ENCODE measurements at regions not wholly inside any gene's neighbourhood (a gene's known extent, or its start where the extent isn't known, plus 50 kb on each side); places are given as distances from the start of the nearest gene placed in this dataset.
"Not testable (repeated sequence)": the region's sequence is repeated elsewhere in the genome, so short reads cannot be mapped to it uniquely, and the experiment has no call there.

DNA sequence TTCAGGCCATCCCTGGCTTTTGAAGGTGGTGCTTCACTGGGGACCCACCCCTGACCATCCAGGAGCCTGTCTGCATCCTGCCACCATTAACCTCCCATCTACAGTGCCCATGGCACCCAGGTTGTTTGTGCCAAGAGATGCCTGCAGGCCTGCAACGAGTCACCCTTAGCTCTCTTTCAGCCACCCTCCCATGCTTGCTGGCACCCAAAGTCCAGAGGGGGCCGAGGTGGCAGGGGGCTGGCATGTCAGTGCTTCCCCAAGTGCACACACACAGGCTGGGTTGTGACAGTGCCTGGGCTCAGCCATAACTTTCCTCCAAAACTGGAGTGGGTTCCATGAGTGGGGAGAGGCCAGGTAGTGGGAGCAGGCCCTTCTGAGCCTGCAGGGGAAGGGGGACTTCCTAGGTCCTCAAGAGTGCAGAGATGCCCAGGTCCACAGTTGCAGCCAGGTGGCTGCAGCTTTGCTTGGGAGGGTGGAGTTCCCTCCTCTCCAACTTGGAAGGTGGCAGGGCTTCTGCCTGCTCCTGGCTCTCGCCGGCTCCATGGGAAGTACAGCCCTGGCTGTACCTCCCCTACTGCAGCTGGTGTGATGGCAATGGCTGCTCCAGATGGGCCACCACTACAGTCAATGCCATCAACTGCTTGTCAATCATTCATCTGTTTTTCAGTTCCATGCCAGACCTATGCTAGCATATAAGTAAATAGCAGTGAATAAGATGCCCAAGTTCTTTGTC, 235.9 kb upstream of the GIMD1 start:
- FAIRE-seq: no peak

DNA sequence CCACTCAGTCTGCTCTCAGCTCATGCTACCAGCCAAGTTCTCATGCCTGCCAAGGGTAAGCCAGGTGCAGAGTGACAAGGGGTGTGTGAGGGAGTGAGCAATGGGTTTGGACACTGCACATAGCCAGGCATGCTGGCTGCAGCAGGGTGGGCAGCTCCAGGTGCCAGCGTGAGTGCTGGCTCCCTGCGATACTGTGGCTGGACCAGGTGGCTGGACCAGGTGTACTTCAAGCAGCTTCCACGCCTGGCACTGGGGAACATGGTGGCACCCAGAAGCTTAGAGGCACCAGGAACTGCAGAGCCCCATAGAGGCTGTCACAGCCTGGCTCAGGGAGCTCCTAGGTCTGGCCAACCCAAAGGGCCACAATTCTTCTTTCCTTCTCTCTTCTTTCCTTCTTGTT, 234.9 kb upstream of the GIMD1 start:
- no peak for FAIRE-seq

More for the DNA sequence above, 235.9 kb upstream of the GIMD1 start:
- DNase-seq (ENCODE audit: insufficient read length, low spot score): no peak

DNA sequence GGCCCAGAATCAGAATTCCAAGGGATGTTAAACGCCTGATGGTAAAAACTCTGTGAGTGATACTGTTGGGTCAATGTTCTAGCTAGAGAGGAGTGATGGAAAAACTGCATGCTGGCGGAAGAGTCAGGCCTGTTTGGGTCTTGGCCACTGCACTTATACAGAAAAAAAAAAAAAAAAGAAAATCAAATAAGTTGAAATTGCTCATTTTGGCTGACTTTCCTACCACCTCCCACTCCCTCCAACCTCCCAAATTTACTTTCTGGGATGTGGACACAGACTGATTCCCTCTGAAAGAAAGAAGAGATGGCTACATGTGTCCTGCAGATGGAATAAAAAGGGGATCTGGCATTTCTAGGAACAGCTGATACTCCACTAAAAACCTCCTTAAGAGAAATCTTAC, 234.1 kb upstream of the GIMD1 start:
- FAIRE-seq (no peak), DNase-seq (ENCODE audit: insufficient read length, low spot score) (no peak)

More for the DNA sequence above, 234.9 kb upstream of the GIMD1 start:
- DNase-seq (ENCODE audit: insufficient read length, low spot score): no peak

DNA sequence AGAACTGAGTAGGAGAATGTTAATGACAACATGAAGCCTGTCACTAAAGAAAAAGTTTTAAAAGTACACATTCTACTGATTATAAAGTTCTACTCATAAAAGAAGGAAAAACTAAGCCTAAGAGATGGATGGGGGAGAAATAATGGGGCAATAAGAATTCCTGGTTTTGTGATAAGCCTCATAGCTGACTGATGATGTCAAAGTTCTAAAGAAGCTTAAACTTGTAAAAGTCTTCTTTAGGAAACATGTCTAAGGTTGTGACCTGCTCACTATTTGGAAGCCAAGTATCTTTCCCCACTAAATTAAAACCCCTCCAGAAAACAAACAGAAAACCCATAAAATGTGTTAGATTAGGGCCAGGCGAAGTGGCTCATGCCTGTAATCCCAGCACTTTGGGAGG, 232.9 kb upstream of the GIMD1 start:
- no peak for DNase-seq (ENCODE audit: insufficient read length, low spot score)

DNA sequence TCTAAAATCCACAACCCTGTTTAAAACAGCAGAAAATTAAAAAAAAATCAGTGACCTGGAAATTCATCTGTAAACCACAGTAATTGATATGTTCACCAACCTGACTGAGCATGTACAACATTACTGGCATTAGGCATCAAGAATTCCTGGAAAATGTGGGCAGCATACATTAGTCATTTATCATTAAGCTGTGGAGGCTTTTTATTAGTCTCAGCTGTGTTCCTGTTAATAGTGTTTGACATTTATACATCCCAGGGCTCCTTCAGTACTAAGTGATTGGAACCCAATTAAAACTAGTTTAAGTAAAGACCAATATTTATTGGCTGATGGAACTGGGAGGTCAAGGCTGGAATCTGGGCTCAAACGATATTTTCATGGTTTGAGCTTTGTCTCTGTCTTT, 227.3 kb upstream of the GIMD1 start:
- no peak for DNase-seq (ENCODE audit: insufficient read length, low spot score)
- no peak for FAIRE-seq

More for the DNA sequence above, 232.9 kb upstream of the GIMD1 start:
- FAIRE-seq: no peak

DNA sequence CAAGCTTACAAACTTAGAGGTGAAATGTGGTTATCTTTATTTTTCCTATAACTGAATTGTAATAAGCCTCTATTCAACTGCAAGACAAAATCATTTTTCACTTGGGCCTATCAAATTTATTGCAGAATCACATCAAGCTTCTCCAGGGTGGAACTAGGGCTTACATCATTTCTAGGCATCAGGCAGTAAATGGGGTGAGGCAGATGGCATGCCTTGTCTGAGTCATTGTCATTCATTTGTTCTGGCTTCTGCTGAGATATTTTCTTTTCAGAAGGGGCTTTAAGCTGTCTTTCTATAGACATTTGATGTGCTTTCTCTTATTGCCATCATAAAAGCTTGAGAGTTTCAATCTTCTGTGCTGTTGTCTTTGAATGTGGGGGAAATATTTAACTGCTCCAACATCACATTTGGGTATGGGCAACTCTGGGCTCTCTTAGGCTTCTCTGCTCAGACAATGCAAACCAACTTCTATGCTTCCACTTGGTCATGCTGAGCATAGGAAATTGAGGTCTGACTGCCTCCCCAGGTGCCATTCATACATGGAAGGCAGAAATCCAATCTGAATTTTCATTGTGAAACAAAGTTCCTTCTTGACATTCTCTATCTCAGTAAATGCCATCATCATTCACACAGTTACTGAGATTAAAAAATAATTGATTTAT, 225.8 kb upstream of the GIMD1 start:
- FAIRE-seq: no peak
- no peak for DNase-seq (ENCODE audit: insufficient read length, low spot score)

DNA sequence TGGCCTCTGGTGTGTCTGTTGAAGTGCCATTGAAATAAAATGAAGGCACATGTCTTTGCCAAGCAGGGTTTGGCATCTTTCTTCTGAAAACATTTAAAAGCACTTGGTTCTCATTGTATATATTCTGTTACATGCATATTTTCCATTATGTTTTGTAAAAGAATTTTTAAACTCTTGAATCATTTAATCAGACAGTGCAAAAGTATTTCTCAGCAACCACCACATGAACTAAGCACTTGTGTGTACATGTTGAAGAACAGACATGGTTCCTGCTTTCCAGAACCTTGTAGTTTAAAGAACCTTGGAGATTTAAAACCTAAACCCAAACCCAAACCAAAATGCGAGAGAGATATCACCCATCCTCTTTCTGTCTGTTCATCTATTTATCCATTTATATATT, 220.3 kb upstream of the GIMD1 start:
- DNase-seq (ENCODE audit: insufficient read length, low spot score): no peak
- FAIRE-seq: no peak

DNA sequence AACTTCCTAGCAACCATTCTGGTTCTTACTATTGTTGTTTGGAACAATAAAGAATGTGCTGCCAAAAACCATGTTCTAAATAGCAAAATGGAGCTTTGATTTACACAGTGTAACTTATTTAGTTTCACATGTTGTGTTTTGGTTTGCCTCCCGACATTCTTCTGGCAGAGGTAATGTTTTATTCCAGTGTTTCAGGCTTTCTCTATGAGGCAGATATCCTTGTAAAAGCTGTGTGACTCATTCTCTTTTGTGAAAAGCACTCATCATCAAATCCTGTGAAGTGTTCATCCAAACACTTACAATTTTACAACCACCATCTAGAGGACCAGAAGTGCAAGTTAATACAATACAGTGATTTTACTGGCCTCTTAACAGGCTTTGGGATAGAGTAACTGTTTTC, 219.0 kb upstream of the GIMD1 start:
- FAIRE-seq (no peak), DNase-seq (ENCODE audit: insufficient read length, low spot score) (no peak)

DNA sequence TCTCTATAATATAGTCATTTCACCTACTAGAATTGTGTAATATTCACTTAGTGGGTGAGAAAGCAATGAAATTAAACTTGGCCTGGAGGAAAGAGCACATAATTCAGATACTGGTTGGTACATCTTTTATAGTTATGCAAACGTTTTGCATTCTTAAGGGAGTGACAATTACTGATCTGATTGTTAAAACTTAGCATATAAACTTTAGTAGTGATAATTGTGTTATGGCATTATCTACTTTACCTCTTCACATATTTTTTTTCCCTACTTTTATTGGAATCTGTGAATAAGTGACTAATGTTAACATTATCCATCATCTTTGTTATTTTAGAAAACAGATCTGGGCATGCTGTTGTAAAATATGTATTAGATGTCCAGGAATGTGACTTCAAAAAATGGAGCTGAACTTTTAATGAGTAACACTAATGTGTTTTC, 217.4 kb upstream of the GIMD1 start:
- FAIRE-seq: no peak
- DNase-seq (ENCODE audit: insufficient read length, low spot score): no peak

DNA sequence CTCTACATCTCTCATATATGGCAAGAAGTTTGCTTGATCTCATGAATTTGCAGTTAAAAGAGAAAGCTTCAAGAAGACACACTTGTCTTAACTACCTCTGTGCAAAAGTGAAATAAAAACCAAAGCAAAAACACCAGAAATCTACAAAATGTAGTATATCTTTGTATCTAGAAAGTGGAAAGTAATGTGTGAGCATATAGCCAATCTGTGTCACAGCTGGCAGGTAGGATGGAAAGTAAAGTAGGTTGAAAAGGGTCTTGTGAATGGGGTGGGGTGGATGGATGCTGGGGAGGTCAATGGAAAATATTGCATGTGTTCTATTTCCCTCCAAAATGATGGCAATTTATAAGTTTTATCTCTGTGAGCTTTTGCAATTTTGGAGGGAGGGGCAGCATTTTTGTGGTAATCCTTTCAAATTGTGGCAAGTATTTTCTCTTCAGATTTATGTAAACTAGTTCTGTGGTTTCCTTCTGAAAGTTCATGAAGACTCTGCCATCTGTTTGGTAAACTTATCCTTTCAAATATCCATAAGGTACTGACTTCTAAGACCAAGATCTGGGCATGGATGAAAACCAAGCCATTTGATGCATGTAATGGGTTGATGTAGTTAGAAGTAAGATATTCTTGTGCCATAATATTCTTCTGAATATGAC, 215.9 kb upstream of the GIMD1 start:
- DNase-seq (ENCODE audit: insufficient read length, low spot score) (no peak), FAIRE-seq (no peak)

DNA sequence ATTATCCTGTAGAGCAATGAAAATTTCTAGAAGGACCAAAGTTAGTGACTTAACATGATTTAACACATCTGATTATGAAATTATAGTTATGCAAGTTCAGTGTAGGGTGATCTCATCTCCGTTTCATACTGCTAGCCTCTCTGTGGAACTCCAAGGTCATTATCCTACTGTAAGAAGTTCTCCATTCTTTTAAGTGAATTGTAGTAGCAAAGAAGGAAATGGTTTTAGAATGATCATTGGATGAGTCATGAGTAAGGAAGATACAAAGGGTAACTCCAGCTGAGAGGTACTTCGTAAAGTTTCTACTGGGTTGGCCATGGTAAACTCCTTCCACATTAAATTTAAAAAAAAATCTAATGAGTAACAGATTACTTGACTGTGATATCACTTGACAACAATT, 215.0 kb upstream of the GIMD1 start:
- FAIRE-seq: no peak
- DNase-seq (ENCODE audit: insufficient read length, low spot score): no peak

DNA sequence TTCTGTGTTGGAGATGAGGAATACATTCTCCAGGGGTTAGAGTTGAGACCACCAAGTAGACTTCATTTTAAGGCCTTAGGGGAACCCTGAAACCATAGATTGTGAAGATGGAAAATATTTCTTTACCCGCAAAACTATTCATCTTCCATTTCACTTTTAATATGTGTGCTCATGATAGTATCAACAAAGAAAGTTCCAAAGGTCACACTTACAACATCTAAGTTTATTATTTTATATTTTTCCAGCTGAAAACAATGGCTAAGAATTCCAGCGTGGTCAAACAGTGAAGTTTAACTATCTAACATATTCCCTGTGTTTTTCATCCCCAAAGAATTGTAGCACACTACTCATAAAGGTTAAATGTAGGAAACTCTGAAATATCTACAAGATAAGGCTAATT, 214.5 kb upstream of the GIMD1 start:
- no peak for DNase-seq (ENCODE audit: insufficient read length, low spot score)
- FAIRE-seq: no peak

DNA sequence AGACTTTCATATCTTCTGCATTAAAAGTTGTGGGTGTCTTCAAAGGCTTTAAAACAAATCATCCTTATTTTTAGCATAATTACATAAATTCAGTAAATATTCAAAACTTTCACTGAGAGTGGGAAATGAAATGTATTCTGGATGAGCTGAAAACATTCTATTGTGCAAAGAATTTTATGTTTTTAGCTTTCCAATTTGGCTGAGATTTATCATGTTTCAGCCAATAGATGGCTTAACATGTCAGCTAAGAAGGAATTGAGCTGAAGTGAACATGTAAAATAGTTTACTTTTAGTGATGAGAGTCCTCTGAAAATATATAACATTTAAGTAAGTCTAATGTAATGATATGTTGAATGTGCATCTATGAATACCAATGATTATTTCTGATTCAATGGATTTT, 213.5 kb upstream of the GIMD1 start:
- FAIRE-seq (no peak), DNase-seq (ENCODE audit: insufficient read length, low spot score) (no peak)

DNA sequence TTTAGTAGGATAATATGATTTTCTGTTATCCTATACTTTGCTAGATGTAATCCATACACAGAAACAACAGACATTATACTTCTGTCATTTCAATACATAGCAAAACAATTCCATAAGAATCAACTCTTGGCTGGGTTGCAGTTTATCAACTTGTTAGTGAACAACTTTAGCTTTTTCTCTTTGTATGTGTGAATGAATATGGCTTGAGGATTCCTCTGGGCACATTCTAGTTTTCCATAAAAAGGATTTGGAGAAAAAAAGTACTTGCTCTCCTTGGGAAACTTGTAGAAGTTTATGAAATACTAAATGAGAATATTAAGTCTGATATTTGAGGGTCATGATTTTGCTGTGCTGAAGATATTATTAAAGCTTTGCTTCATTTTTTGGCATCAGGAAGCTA, 210.7 kb upstream of the GIMD1 start:
- FAIRE-seq (no peak), DNase-seq (ENCODE audit: insufficient read length, low spot score) (no peak)

DNA sequence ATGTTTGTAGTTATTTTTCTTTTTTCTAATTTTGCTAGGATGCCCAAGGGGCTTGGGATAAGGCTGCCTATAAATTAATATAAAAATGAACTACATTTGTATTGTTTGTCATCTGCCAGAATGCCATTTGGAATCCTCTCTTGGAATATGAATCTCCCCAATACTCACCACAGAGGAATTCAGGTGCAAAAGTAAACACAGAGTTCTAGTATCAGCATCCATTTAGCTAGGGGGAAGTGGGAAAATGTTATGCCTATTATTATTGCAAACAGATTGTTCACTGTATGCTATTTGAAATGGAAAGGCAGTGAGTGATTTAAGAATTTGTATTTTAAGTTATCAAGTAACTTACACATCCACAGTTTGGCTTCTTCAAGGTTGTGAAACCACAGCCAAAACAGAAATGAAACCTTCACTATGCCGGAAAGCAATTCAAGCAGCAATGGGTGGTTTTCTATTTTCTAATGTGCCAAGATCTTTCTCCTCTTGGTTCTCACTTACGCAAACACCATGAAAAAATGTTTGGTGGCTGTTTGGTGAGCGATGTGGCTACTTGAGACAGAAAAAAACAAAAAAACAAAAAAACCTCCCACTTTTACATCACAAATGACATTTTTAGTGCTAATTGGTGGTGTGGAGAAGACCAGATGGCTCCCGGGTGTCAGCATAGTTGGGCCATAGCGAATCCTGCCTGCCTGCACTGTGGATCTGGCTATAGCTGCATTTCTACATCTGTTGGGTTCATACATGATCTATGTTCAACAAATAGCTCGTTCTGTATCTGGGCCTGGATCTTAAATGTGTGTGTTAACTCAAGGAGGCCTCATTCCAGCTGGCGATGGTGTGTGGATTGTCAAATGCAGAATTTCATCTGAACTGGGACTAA, 200.8 kb upstream of the GIMD1 start:
- DNase-seq (ENCODE audit: insufficient read length, low spot score): no peak
- no peak for FAIRE-seq

DNA sequence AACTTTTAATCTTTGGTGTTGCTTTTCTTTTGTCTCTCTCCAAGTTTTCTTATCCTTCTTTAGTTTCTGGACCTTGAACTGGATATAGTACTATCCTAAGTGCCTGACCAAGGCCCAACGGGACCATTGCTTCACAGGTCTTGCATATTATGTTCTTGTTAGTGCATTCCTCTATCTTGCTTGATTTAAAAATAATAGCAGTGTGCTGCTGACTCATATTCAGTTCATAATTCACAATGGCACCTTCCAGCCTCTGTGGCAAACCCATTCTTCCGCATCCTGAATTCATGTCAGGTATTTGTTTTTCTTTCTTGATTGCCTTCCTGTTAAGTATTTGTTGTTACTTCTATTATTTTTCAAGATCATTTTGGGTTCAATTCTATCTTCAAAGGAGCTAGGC, 197.1 kb upstream of the GIMD1 start:
- FAIRE-seq: no peak
- DNase-seq (ENCODE audit: insufficient read length, low spot score): no peak

DNA sequence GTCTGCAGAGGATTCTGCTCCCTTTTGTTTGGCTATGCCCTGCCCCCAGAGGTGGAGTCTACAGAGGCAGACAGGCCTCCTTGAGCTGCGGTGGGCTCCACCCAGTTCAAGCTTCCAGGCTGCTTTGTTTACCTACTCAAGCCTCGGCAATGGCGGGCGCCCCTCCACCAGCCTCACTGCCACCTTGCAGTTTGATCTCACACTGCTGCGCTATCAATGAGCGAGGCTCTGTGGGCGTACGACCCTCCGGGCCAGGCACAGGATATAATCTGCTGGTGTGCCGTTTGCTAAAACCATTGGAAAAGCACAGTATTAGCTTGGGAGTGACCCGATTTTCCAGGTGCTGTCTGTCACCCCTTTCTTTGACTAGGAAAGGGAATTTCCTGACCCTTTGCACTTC, 195.1 kb upstream of the GIMD1 start:
- not testable (repeated sequence) for FAIRE-seq; DNase-seq (ENCODE audit: insufficient read length, low spot score)

DNA sequence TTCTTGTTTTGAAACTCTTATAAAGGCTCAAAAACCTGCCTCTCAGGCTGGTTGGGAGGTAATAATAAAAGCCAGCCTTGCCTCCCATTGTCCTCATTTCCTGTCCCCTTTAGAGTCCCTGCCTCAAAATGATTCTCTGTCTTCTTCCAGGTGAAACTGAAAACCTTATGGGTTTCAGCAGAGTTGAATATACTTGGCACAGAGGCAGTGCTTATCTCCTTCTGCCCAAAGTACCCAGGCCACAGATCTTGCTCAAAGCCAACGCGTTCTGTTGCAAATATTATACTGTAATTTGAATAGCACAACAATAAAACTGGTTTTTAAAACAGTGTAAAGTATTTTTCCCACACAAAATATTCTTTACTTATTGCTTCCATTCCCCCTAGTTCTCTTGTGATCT, 183.1 kb upstream of the GIMD1 start:
- FAIRE-seq (no peak), DNase-seq (ENCODE audit: insufficient read length, low spot score) (no peak)

DNA sequence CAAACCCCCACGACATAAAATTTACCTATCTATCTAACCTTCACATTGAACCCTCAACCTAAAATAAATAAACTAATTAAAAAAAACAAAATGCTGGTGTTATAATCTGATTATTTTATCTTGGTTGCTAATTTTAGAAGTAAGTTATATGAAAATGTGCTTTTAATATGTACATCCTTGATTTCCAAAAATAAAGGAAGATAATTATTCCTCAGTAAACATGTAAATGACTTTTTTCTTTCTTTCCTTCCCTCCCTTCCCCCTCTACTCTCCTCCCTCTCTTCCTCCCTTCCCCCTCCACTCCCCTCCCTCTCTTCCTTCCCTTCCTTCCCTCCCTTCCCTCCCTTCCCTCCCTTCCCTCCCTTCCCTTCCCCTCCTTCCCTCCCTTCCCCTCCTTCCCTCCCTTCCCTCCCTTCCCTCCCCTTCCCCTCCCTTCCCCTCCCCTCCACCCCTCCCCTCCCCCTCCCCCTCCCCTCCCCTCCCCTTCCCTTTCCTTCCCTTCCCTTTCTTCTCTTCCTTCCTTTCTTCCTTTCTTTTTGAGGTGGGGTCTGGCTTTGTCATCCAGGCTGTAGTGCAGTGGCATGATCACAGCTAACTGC, 180.0 kb upstream of the GIMD1 start:
- DNase-seq (ENCODE audit: insufficient read length, low spot score) (no peak), FAIRE-seq (no peak)

DNA sequence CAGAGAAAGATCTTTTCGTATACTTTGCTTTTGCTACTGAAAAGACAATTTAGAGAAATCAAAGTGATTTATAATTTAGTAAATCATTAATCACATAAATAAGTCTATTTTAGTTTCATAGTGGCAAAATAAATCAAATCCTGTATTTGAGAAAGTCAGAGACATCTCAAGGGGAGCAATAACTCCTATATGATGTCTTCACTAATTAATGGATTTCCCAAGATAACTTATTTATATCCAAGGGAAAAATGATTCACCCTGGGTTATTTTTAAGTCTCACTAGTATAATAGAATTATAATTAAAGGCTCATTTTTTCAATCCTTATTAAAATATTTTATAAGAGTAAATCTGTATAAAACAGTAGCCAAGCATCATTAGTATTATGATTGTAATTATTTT, 177.8 kb upstream of the GIMD1 start:
- no peak for DNase-seq (ENCODE audit: insufficient read length, low spot score)
- no peak for FAIRE-seq

DNA sequence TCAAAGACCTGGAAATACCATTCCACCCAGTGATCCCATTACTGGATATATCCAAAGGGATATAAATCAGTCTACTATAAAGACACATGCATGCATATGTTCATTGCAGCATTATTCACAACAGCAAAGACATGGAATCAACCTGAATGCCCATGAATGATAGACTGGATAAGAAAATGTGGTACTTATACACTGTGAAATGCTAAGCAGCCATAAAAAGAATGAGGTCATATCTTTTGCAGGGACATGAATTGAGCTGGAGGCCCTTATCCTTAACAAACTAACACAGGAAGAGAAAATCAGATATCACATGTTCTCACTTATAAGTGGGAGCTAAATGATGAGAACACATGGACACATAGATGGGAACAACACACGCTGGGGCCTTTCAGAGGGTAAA, 174.0 kb upstream of the GIMD1 start:
- not testable (repeated sequence) for DNase-seq (ENCODE audit: insufficient read length, low spot score); FAIRE-seq

Measured in GM19239 (cell line).